ENCODE measurements at regions not wholly inside any gene's neighbourhood (a gene's known extent, or its start where the extent isn't known, plus 50 kb on each side); places are given as distances from the start of the nearest gene placed in this dataset.

GRCh38 chr14:37787879-37788494, 192.6 kb downstream of the TTC6 start:
- Histone ChIP-seq H3K36me3 (ENCODE audit: insufficient read depth, low read length) (no peaks in the 10 kb centered on the region), H3K9ac (ENCODE audit: low read length) (no peak overlapping the region), H3K27ac (ENCODE audit: low read length) (no peak overlapping the region), H3K9me2 (ENCODE audit: insufficient read depth, low read length) (no peaks in the 10 kb centered on the region), H2AFZ (ENCODE audit: low read depth, low read length) (no peak overlapping the region), H3K4me2 (ENCODE audit: low read length) (no peak overlapping the region), H3K79me2 (replicated peaks; ENCODE audit: insufficient read depth, low read length) (no peaks in the 10 kb centered on the region), H3K27me3 (ENCODE audit: insufficient read depth, low read depth, low read length) (no peaks in the 10 kb centered on the region), H4K20me1 (ENCODE audit: insufficient read depth) (no peaks in the 10 kb centered on the region), H3F3A (ENCODE audit: insufficient read depth, low read length, poor library complexity, severe bottlenecking) (no peaks in the 10 kb centered on the region), H3K4me3 (ENCODE audit: low read length) (no peak overlapping the region), H3K9me3 (ENCODE audit: low read length) (no peaks in the 10 kb centered on the region)
- TF ChIP-seq EP300 (conservative IDR thresholded peaks at IDR 0.05; ENCODE audit: poor library complexity, severe bottlenecking) (no peak), TAF1 (IDR thresholded peaks at IDR 0.05; ENCODE audit: low read depth) (no peak), POLR2AphosphoS5 (IDR thresholded peaks at IDR 0.05) (no peak), EZH2 (IDR thresholded peaks at IDR 0.05; ENCODE audit: borderline replicate concordance, insufficient read depth, low read length, poor library complexity, severe bottlenecking) (no peak), CTCF (IDR thresholded peaks at IDR 0.05; ENCODE audit: poor library complexity, severe bottlenecking) (no peak), RAD21 (conservative IDR thresholded peaks at IDR 0.05) (no peak), SMC3 (conservative IDR thresholded peaks at IDR 0.05; ENCODE audit: poor library complexity) (no peak), MXI1 (conservative IDR thresholded peaks at IDR 0.05; ENCODE audit: poor library complexity, severe bottlenecking) (no peak), REST (IDR thresholded peaks at IDR 0.05; ENCODE audit: borderline replicate concordance) (no peak)

- Histone ChIP-seq H3K4me2 (ENCODE audit: low read length) (no peak overlapping the region), H3K27ac (ENCODE audit: low read length) (no peak overlapping the region), H3K36me3 (ENCODE audit: insufficient read depth, low read length) (no peaks in the 10 kb centered on the region), H3K27me3 (ENCODE audit: insufficient read depth, low read depth, low read length) (no peaks in the 10 kb centered on the region), H3K9me2 (ENCODE audit: insufficient read depth, low read length) (no peaks in the 10 kb centered on the region), H3K9me3 (ENCODE audit: low read length) (no peaks in the 10 kb centered on the region), H3F3A (ENCODE audit: insufficient read depth, low read length, poor library complexity, severe bottlenecking) (no peaks in the 10 kb centered on the region), H3K4me3 (ENCODE audit: low read length) (no peak overlapping the region), H3K9ac (ENCODE audit: low read length) (no peak overlapping the region), H3K79me2 (replicated peaks; ENCODE audit: insufficient read depth, low read length) (no peaks in the 10 kb centered on the region), H4K20me1 (ENCODE audit: insufficient read depth) (no peaks in the 10 kb centered on the region), H2AFZ (ENCODE audit: low read depth, low read length) (no peak overlapping the region)
- TF ChIP-seq CTCF (IDR thresholded peaks at IDR 0.05; ENCODE audit: poor library complexity, severe bottlenecking): no peak
- TF ChIP-seq MXI1 (conservative IDR thresholded peaks at IDR 0.05; ENCODE audit: poor library complexity, severe bottlenecking): no peak
- no peak for TF ChIP-seq RAD21 (conservative IDR thresholded peaks at IDR 0.05)
- no peak for TF ChIP-seq POLR2AphosphoS5 (IDR thresholded peaks at IDR 0.05)
- TF ChIP-seq SMC3 (conservative IDR thresholded peaks at IDR 0.05; ENCODE audit: poor library complexity): no peak
- no peak for TF ChIP-seq REST (IDR thresholded peaks at IDR 0.05; ENCODE audit: borderline replicate concordance)
- TF ChIP-seq EP300 (conservative IDR thresholded peaks at IDR 0.05; ENCODE audit: poor library complexity, severe bottlenecking): no peak
- TF ChIP-seq EZH2 (IDR thresholded peaks at IDR 0.05; ENCODE audit: borderline replicate concordance, insufficient read depth, low read length, poor library complexity, severe bottlenecking): no peak
- TF ChIP-seq TAF1 (IDR thresholded peaks at IDR 0.05; ENCODE audit: low read depth): no peak
Measured at GRCh38 chr14:37791384-37792036, 196.1 kb downstream of the TTC6 start.

Measured in neural cell (in vitro differentiated cells).